Gastroesophageal sphincter (tissue), 3 donors: ENCODE measurements at regions not wholly inside any gene's neighbourhood (a gene's known extent, or its start where the extent isn't known, plus 50 kb on each side); places are given as distances from the start of the nearest gene placed in this dataset.

ENCODE experiments used
- CTCF ChIP-seq, 4 experiments: fragments of 200-600 bp in 2 of 4; fragments of 450-650 bp in 2 of 4; sonication (generic) in 1 of 4; IDR thresholded peaks; one replicate each; pipeline ENCODE4 v1.5.1; 2017 to 2019; ENCODE audit warnings: antibody characterized with exemption in 4 of 4, mild to moderate bottlenecking in 2 of 4, moderate library complexity in 2 of 4
- EP300 ChIP-seq: sonication (generic); formaldehyde crosslinking; IDR thresholded peaks from one replicate; pipeline ENCODE4 v1.6.1; 2017; ENCODE audit warnings: antibody characterized with exemption, mild to moderate bottlenecking
- POLR2A ChIP-seq, 2 donors: fragments of 450-650 bp; IDR thresholded peaks; one replicate each; pipeline ENCODE4 v1.6.1; 2017; ENCODE audit warnings: antibody characterized with exemption in 2 of 2, mild to moderate bottlenecking in 2 of 2, moderate library complexity in 1 of 2

DNA sequence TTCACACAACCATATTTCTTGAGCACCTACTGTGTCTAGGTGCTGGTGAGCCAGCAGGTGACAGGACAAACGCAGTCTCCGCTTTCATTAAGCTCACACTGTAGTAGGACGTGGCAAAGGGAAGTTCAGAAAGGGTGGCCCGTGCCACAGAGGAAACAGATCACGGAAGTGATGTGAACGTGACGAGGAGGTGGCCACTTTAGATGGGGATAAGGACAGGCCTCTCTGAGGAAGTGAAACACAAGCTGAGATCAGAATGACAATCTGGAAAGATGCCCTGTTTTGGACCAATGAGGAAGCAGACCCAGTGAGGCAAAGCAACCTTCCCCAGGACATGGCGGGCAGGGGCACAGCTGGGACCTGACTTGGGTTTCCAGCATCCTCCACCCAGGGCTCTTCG, 127.4 kb upstream of the PRMT8 start:
- no peak for TF ChIP-seq CTCF (IDR thresholded peaks at IDR 0.05)
- no peak for TF ChIP-seq POLR2A (IDR thresholded peaks at IDR 0.05)
- no peak for TF ChIP-seq EP300
